GM12878 (cell line): ENCODE measurements at regions not wholly inside any gene's neighbourhood (a gene's known extent, or its start where the extent isn't known, plus 50 kb on each side); places are given as distances from the start of the nearest gene placed in this dataset.

ENCODE experiments used
- ATAC-seq: fragments of 200-7000 bp; cut with Tn5 transposase; 3 replicates; pipeline ENCODE4 v1.9.1; 2020; ENCODE audit warnings: mild to moderate bottlenecking, moderate library complexity
- BruUV-seq: library from RNA; stranded (reverse); fragments of 400-500 nt; replicated peaks from 2 replicates; lab custom pipeline; 2021; lab: Mats Ljungman, UMichigan
- CTCF ChIA-PET: fragments of 300-600 bp; sonication (Branson Sonifier 250); formaldehyde crosslinking; extraction: SDS; loops from one replicate; lab custom pipeline; 2021; ENCODE audit warnings: inconsistent platforms; lab: Yijun Ruan, JAX
- POLR2A ChIA-PET: fragments of 350-600 bp; formaldehyde crosslinking; extraction: SDS; loops from one replicate; lab custom pipeline; 2021; ENCODE audit warnings: inconsistent platforms; lab: Charles Lee
- RAD21 ChIA-PET: fragments of 300-600 bp; sonication (Branson Sonifier 250); formaldehyde crosslinking; loops from one replicate; lab custom pipeline; 2023; ENCODE audit warnings: antibody characterized with exemption; ENCODE audit not compliant: unreplicated experiment; lab: Charles Lee
- SMC1A ChIA-PET: fragments of 300-600 bp; sonication (Branson Sonifier 250); formaldehyde crosslinking; loops from one replicate; lab custom pipeline; 2023; ENCODE audit not compliant: unreplicated experiment, uncharacterized antibody; lab: Charles Lee
- DNase-seq: peaks from one replicate; pipeline ENCODE4 v3.0.0-alpha.2; 2011; ENCODE audit warnings: low read depth, low spot score
- FAIRE-seq: peaks from 3 replicates; lab custom pipeline; 2011; peaks lifted over from hg19 to GRCh38; lab: Jason Lieb, UNC
- H2AFZ ChIP-seq: 2 replicates; pipeline ENCODE4 v1.6.0; 2011; ENCODE audit warnings: low read depth, low read length, control low read depth; ENCODE audit not compliant: control insufficient read depth
- H3K27ac ChIP-seq: 2 replicates; pipeline ENCODE4 v1.5.1; 2011; ENCODE audit warnings: control low read depth; ENCODE audit not compliant: control insufficient read depth, insufficient read depth
- H3K27me3 ChIP-seq, 2 experiments: replicated peaks in 1 of 2; 2 replicates each; pipeline versions ENCODE4 v1.6.0 to v1.6.1; 2011; ENCODE audit warnings: low read length in 1 of 2; ENCODE audit not compliant: control insufficient read depth in 2 of 2, insufficient read depth in 2 of 2
- H3K36me3 ChIP-seq, 2 experiments: 2 replicates each; pipeline ENCODE4 v1.5.1; 2011; ENCODE audit warnings: low read length in 1 of 2; ENCODE audit not compliant: control insufficient read depth in 2 of 2, insufficient read depth in 2 of 2
- H3K4me1 ChIP-seq: 2 replicates; pipeline ENCODE4 v1.6.1; 2011; ENCODE audit warnings: mild to moderate bottlenecking, low read length, moderate library complexity, mixed read lengths; ENCODE audit not compliant: control insufficient read depth, insufficient read depth
- H3K4me2 ChIP-seq: 2 replicates; pipeline ENCODE4 v1.6.0; 2011; ENCODE audit warnings: control low read depth; ENCODE audit not compliant: control insufficient read depth, insufficient read depth
- H3K4me3 ChIP-seq: fragments of 200-600 bp; sonication (generic); 2 replicates; pipeline ENCODE4 v1.5.1; 2016
- H3K79me2 ChIP-seq: 2 replicates; pipeline ENCODE4 v1.6.0; 2011; ENCODE audit warnings: low read length; ENCODE audit not compliant: control insufficient read depth, insufficient read depth
- H3K9ac ChIP-seq: 2 replicates; pipeline ENCODE4 v1.8.0; 2011; ENCODE audit warnings: low read length, control low read depth, mixed read lengths; ENCODE audit not compliant: control insufficient read depth, insufficient read depth
- H3K9me3 ChIP-seq: replicated peaks from 3 replicates; pipeline ENCODE4 v1.5.1; 2011; ENCODE audit warnings: mild to moderate bottlenecking, low read length; ENCODE audit not compliant: control insufficient read depth, insufficient read depth
- H4K20me1 ChIP-seq: 2 replicates; pipeline ENCODE4 v1.6.0; 2011; ENCODE audit not compliant: control insufficient read depth, insufficient read depth
- BRCA1 ChIP-seq: IDR thresholded peaks from 2 replicates; pipeline ENCODE4 v1.6.1; 2011; ENCODE audit warnings: low read depth, low read length, improper control_type of control experiment
- CUX1 ChIP-seq: IDR thresholded peaks from 2 replicates; pipeline ENCODE4 v1.6.1; 2012; ENCODE audit warnings: improper control_type of control experiment, low read depth, low read length; ENCODE audit not compliant: insufficient replicate concordance
- HDAC6 ChIP-seq: fragments of 200-600 bp; sonication (generic); IDR thresholded peaks from one replicate; pipeline ENCODE4 v1.8.0; 2017; ENCODE audit warnings: antibody characterized with exemption; ENCODE audit not compliant: unreplicated experiment
- ZBED1 ChIP-seq: IDR thresholded peaks from 2 replicates; pipeline ENCODE4 v1.6.1; 2016; ENCODE audit warnings: borderline replicate concordance
- WGBS: methylation state at CpG from one replicate; pipeline ENCODE4 v1.1.6; 2016; ENCODE audit warnings: low lambda C conversion rate; ENCODE audit not compliant: insufficient replicate concordance, insufficient coverage; ENCODE audit errors: missing lambda C conversion rate; 5-methylcytosine and 5-hydroxymethylcytosine counted together
- in situ Hi-C: fragments of 300-500 bp; cut with MboI; formaldehyde crosslinking; loops from 9 replicates; pipeline ENCODE4 v1.14.3; 2018; ENCODE audit warnings: mixed read lengths
- intact Hi-C: fragments of 100-400 bp; cut with micrococcal nuclease; formaldehyde crosslinking; loops from one replicate; pipeline ENCODE4 v1.14.2; 2022; ENCODE audit not compliant: unreplicated experiment

- Histone ChIP-seq H2AFZ (no peak overlapping the region), H3K4me1 (no peaks in the 10 kb centered on the region), H3K79me2 (no peaks in the 10 kb centered on the region), H4K20me1 (no peaks in the 10 kb centered on the region), H3K9ac (no peak overlapping the region), H3K4me3 (no peak overlapping the region), H3K4me2 (no peak overlapping the region), H3K27ac (no peak overlapping the region), H3K9me3 (no peaks in the 10 kb centered on the region), H3K36me3 (no peaks in the 10 kb centered on the region), H3K27me3 (no peaks in the 10 kb centered on the region)
- DNase-seq (no peak), ATAC-seq (no peak), FAIRE-seq (no peak)
- in situ Hi-C loops (no loop called here), intact Hi-C loops (no loop called here)
- ChIA-PET POLR2A (no interaction called here), CTCF (interaction anchor here (2.4 kb wide), 1 partner anchor 9 kb away, joined by 10 read pairs; no protein-coding TSS in a partner anchor), SMC1A (no interaction called here), RAD21 (no interaction called here)
- no TSS peak for BruUV-seq
- TF ChIP-seq BRCA1 (no peak), HDAC6 (no peak), ZBED1 (no peak), CUX1 (no peak)
- TF ChIP-seq, all 136 proteins: peak for 0
- 12% methylated on average over 2 of the region's 2 CpGs for WGBS
Observed at GRCh38 chr1:209326076-209326475, 257.4 kb upstream of the CAMK1G start.
